ENCODE measurements at regions not wholly inside any gene's neighbourhood (a gene's known extent, or its start where the extent isn't known, plus 50 kb on each side); places are given as distances from the start of the nearest gene placed in this dataset.

DNA sequence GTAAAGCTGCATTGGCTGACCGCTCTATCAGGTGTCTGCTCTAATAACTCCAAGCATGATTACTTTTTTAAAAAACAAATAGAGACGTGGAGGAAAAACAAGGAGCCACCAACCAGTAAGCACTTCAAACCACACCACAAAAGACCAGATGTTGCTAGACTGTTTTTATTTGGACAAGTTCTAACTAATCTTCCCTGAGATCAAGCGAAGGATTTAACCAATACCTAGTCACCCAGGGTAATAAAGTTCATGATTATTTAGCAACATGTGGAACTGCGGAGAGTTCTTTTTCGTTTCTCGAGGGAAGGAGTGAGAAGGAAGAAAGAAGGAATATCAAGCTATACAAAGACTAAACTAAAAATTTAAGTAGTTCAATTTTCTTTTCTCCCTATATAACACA, 288.1 kb downstream of the DUSP6 start:
- TF ChIP-seq FOXJ3 (CRISPR knock-in tag; IDR thresholded peaks at IDR 0.05): no peak
- no peak for TF ChIP-seq TAF1 (IDR thresholded peaks at IDR 0.05; ENCODE audit: borderline replicate concordance, low read depth, low read length)
- TF ChIP-seq, protein P1, sequence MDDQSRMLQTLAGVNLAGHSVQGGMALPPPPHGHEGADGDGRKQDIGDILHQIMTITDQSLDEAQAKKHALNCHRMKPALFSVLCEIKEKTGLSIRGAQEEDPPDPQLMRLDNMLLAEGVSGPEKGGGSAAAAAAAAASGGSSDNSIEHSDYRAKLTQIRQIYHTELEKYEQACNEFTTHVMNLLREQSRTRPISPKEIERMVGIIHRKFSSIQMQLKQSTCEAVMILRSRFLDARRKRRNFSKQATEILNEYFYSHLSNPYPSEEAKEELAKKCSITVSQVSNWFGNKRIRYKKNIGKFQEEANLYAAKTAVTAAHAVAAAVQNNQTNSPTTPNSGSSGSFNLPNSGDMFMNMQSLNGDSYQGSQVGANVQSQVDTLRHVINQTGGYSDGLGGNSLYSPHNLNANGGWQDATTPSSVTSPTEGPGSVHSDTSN (IDR thresholded peaks at IDR 0.05): no peak
- no peak for TF ChIP-seq RFX5 (IDR thresholded peaks at IDR 0.05; ENCODE audit: low read length)
- TF ChIP-seq POLR2AphosphoS5 (IDR thresholded peaks at IDR 0.05; ENCODE audit: low read depth, low read length): no peak
- no peak for TF ChIP-seq RAD21 (IDR thresholded peaks at IDR 0.05; ENCODE audit: low read length)
- TF ChIP-seq, protein P2, sequence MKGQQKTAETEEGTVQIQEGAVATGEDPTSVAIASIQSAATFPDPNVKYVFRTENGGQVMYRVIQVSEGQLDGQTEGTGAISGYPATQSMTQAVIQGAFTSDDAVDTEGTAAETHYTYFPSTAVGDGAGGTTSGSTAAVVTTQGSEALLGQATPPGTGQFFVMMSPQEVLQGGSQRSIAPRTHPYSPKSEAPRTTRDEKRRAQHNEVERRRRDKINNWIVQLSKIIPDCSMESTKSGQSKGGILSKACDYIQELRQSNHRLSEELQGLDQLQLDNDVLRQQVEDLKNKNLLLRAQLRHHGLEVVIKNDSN (IDR thresholded peaks at IDR 0.05; ENCODE audit: borderline replicate concordance, low read depth): no peak
- TF ChIP-seq FOSL2 (IDR thresholded peaks at IDR 0.05; ENCODE audit: borderline replicate concordance, low read depth): no peak
- no peak for TF ChIP-seq NRF1 (IDR thresholded peaks at IDR 0.05; ENCODE audit: low read depth, low read length)
- no peak for TF ChIP-seq EP300 (IDR thresholded peaks at IDR 0.05; ENCODE audit: borderline replicate concordance in 1 of 2, low read depth in 1 of 2, low read length in 1 of 2)
- TF ChIP-seq, protein P3, sequence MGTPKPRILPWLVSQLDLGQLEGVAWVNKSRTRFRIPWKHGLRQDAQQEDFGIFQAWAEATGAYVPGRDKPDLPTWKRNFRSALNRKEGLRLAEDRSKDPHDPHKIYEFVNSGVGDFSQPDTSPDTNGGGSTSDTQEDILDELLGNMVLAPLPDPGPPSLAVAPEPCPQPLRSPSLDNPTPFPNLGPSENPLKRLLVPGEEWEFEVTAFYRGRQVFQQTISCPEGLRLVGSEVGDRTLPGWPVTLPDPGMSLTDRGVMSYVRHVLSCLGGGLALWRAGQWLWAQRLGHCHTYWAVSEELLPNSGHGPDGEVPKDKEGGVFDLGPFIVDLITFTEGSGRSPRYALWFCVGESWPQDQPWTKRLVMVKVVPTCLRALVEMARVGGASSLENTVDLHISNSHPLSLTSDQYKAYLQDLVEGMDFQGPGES (IDR thresholded peaks at IDR 0.05; ENCODE audit: low read depth, low read length): no peak
- TF ChIP-seq, protein P4, sequence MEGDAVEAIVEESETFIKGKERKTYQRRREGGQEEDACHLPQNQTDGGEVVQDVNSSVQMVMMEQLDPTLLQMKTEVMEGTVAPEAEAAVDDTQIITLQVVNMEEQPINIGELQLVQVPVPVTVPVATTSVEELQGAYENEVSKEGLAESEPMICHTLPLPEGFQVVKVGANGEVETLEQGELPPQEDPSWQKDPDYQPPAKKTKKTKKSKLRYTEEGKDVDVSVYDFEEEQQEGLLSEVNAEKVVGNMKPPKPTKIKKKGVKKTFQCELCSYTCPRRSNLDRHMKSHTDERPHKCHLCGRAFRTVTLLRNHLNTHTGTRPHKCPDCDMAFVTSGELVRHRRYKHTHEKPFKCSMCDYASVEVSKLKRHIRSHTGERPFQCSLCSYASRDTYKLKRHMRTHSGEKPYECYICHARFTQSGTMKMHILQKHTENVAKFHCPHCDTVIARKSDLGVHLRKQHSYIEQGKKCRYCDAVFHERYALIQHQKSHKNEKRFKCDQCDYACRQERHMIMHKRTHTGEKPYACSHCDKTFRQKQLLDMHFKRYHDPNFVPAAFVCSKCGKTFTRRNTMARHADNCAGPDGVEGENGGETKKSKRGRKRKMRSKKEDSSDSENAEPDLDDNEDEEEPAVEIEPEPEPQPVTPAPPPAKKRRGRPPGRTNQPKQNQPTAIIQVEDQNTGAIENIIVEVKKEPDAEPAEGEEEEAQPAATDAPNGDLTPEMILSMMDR (IDR thresholded peaks at IDR 0.05): no peak
- no peak for TF ChIP-seq JUND (IDR thresholded peaks at IDR 0.05)
- TF ChIP-seq GATA2 (CRISPR knock-in tag; IDR thresholded peaks at IDR 0.05): no peak
- no peaks in the 10 kb centered on the region for H3K36me3 ChIP-seq (replicated peaks in 1 of 2; ENCODE audit: control insufficient read depth in 1 of 2, insufficient read depth in 2 of 2, low read length in 1 of 2)
- ChIA-PET POLR2A (interaction anchor here (0.6 kb wide), 1 partner anchor 89 kb away, joined by 3 read pairs; no protein-coding TSS in a partner anchor), CTCF (interaction anchor here (0.8 to 3.3 kb wide), 4 partner anchors 13 to 284 kb away, joined by 3 to 16 read pairs (median 4); no protein-coding TSS in a partner anchor)
- no peak overlapping the region for H2AFZ ChIP-seq (ENCODE audit: low read depth)
- no peaks in the 10 kb centered on the region for H4K20me1 ChIP-seq (ENCODE audit: insufficient read depth)
- H3F3A ChIP-seq (replicated peaks; ENCODE audit: insufficient read depth): peaks cover 13% of the 10 kb centered on the region
- H3K4me3 ChIP-seq (ENCODE audit: low read depth in 2 of 2, low read length in 1 of 2): no peak overlapping the region
- no peak overlapping the region for H3K27ac ChIP-seq (ENCODE audit: low read depth in 2 of 2, low read length in 1 of 2)
- no peak for DNase-seq
- no peaks in the 10 kb centered on the region for H3K79me2 ChIP-seq (ENCODE audit: insufficient read depth)
- 85% methylated on average over 6 of the region's 6 CpGs for whole genome bisulfite sequencing (ENCODE audit: low lambda C conversion rate)
- no peak overlapping the region for H3K9ac ChIP-seq
- H3K4me2 ChIP-seq: no peak overlapping the region
- H3K27me3 ChIP-seq (ENCODE audit: insufficient read depth): no peaks in the 10 kb centered on the region
- H3K9me2 ChIP-seq: no peaks in the 10 kb centered on the region
- H3K4me1 ChIP-seq (ENCODE audit: control insufficient read depth in 1 of 2, insufficient read depth in 2 of 2, low read depth in 1 of 2, low read length in 1 of 2): no peaks in the 10 kb centered on the region; a peak in 2 of 4 replicates
- no peaks in the 10 kb centered on the region for H3K9me3 ChIP-seq
